ENCODE measurements at regions not wholly inside any gene's neighbourhood (a gene's known extent, or its start where the extent isn't known, plus 50 kb on each side); places are given as distances from the start of the nearest gene placed in this dataset.

DNA sequence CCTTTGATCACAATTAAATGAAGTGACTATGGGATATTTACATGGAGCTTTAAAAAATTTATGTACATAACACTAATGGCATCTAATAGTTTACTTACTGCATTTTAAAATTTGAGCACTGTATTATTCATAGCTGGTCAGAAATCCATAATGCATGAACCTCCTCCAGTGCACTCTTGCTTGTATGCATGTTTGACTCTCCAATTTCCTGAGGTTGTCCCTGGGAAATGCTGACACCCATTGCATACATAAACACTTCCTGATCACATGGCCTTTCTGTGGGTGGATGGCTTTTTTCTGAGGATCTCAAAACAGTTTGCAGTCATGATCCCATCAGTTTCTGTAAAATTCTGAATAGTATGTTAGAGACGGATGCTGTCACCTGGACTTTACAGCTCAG, 577.8 kb downstream of the REEP3 start:
- TF ChIP-seq, protein P1, sequence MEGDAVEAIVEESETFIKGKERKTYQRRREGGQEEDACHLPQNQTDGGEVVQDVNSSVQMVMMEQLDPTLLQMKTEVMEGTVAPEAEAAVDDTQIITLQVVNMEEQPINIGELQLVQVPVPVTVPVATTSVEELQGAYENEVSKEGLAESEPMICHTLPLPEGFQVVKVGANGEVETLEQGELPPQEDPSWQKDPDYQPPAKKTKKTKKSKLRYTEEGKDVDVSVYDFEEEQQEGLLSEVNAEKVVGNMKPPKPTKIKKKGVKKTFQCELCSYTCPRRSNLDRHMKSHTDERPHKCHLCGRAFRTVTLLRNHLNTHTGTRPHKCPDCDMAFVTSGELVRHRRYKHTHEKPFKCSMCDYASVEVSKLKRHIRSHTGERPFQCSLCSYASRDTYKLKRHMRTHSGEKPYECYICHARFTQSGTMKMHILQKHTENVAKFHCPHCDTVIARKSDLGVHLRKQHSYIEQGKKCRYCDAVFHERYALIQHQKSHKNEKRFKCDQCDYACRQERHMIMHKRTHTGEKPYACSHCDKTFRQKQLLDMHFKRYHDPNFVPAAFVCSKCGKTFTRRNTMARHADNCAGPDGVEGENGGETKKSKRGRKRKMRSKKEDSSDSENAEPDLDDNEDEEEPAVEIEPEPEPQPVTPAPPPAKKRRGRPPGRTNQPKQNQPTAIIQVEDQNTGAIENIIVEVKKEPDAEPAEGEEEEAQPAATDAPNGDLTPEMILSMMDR (IDR thresholded peaks at IDR 0.05): no peak
- no peak for TF ChIP-seq POLR2A (IDR thresholded peaks at IDR 0.05)
- TF ChIP-seq EP300 (IDR thresholded peaks at IDR 0.05): no peak
